ENCODE measurements at regions not wholly inside any gene's neighbourhood (a gene's known extent, or its start where the extent isn't known, plus 50 kb on each side); places are given as distances from the start of the nearest gene placed in this dataset.

GRCh38 chr11:80637571-80637970 lies 1196.7 kb upstream of the TENM4 start:
- no peak for TF ChIP-seq POLR2A (IDR thresholded peaks at IDR 0.05; ENCODE audit: low read depth, low read length)
- TF ChIP-seq CTCF (conservative IDR thresholded peaks at IDR 0.05; ENCODE audit: low read depth, low read length): no peak
- TF ChIP-seq MAFK (IDR thresholded peaks at IDR 0.05; ENCODE audit: low read depth, low read length): no peak
- TF ChIP-seq ELK1 (IDR thresholded peaks at IDR 0.05; ENCODE audit: borderline replicate concordance, low read depth, low read length): no peak
- no peak for TF ChIP-seq SMC3 (IDR thresholded peaks at IDR 0.05; ENCODE audit: low read depth, low read length)
